Nephron (organoid): ENCODE measurements at regions not wholly inside any gene's neighbourhood (a gene's known extent, or its start where the extent isn't known, plus 50 kb on each side); places are given as distances from the start of the nearest gene placed in this dataset.

Experiments used
- H3K27ac Mint-ChIP-seq, 3 experiments: 2 replicates each; pipeline ENCODE4 v1.8.0; 2020; ENCODE audit warnings: mixed read lengths in 3 of 3, mild to moderate bottlenecking in 2 of 3, moderate library complexity in 1 of 3
- H3K27me3 Mint-ChIP-seq: 2 replicates; pipeline ENCODE4 v1.8.0; 2021; ENCODE audit warnings: low read depth, mild to moderate bottlenecking, moderate library complexity, mixed read lengths
- H3K36me3 Mint-ChIP-seq: 2 replicates; pipeline ENCODE4 v1.8.0; 2020; ENCODE audit warnings: low read depth, mixed read lengths
- H3K4me1 Mint-ChIP-seq: 2 replicates; pipeline ENCODE4 v1.8.0; 2020; ENCODE audit warnings: mixed read lengths
- H3K4me3 Mint-ChIP-seq, 3 experiments: 2 replicates each; pipeline ENCODE4 v1.8.0; 2020; ENCODE audit warnings: mild to moderate bottlenecking in 3 of 3, mixed read lengths in 3 of 3, moderate library complexity in 2 of 3
- H3K9me3 Mint-ChIP-seq: 2 replicates; pipeline ENCODE4 v1.8.0; 2020; ENCODE audit warnings: mixed read lengths
- TF ChIP-seq, protein P1 (sequence below), 3 experiments: fragments of 200-600 bp; sonication (generic); IDR thresholded peaks; one replicate each; pipeline ENCODE4 v1.5.0; 2021; ENCODE audit warnings: antibody characterized with exemption in 3 of 3; ENCODE audit not compliant: unreplicated experiment in 3 of 3

DNA sequence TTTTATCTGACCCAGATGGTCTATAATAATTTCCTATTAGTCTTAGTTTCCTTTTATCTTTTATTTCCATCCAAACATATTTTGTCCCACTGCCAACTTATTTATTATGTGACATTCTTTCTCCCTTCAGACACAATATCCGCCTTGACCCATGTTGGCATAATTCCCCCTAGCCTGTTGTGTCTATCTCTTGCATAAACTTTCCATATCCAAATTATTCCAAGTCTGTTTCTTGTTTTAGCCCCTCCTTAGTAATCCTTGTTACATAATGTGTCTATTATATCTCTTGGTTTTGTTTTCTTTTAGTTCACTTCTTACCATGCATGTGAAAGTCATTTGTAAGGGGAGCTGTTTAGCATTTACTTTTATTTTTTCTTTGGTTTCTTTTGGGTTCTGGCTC, 81.6 kb upstream of the CACHD1 start:
- TF ChIP-seq, protein P1, sequence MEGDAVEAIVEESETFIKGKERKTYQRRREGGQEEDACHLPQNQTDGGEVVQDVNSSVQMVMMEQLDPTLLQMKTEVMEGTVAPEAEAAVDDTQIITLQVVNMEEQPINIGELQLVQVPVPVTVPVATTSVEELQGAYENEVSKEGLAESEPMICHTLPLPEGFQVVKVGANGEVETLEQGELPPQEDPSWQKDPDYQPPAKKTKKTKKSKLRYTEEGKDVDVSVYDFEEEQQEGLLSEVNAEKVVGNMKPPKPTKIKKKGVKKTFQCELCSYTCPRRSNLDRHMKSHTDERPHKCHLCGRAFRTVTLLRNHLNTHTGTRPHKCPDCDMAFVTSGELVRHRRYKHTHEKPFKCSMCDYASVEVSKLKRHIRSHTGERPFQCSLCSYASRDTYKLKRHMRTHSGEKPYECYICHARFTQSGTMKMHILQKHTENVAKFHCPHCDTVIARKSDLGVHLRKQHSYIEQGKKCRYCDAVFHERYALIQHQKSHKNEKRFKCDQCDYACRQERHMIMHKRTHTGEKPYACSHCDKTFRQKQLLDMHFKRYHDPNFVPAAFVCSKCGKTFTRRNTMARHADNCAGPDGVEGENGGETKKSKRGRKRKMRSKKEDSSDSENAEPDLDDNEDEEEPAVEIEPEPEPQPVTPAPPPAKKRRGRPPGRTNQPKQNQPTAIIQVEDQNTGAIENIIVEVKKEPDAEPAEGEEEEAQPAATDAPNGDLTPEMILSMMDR (IDR thresholded peaks at IDR 0.05; ENCODE audit: unreplicated experiment in 3 of 3): no peak
- Mint-ChIP-seq H3K4me3 (no peak overlapping the region), H3K36me3 (peaks cover 11% of the 10 kb centered on the region), H3K27me3 (no peaks in the 10 kb centered on the region), H3K4me1 (peaks cover 13% of the 10 kb centered on the region), H3K9me3 (peaks cover 23% of the 10 kb centered on the region), H3K27ac (peak overlapping the region; percentile 2 to 57 (median 32))

DNA sequence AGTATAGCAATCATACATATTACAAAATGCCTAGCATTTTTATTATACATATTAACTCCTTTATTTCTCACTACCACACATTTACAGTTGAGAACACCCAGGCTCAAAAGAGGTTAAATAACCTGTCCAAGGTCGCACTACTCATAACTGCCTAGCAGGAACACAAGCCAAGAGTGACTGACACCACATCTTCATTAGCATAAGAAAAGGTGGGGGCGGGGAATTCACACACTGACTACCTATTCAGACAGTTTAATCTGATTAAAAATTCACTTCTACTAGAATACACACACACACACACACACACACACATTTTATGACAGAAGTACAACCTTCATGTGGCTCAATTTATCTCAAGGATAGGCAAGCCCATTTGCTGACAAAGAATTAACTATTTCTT, 77.8 kb upstream of the CACHD1 start:
- H3K27ac Mint-ChIP-seq: no peak overlapping the region
- no peaks in the 10 kb centered on the region for H3K36me3 Mint-ChIP-seq
- TF ChIP-seq, protein P1 (IDR thresholded peaks at IDR 0.05; ENCODE audit: unreplicated experiment in 3 of 3): no peak
- H3K9me3 Mint-ChIP-seq: peaks cover 5% of the 10 kb centered on the region
- H3K4me3 Mint-ChIP-seq: no peak overlapping the region
- H3K4me1 Mint-ChIP-seq: peaks cover 13% of the 10 kb centered on the region
- no peaks in the 10 kb centered on the region for H3K27me3 Mint-ChIP-seq

DNA sequence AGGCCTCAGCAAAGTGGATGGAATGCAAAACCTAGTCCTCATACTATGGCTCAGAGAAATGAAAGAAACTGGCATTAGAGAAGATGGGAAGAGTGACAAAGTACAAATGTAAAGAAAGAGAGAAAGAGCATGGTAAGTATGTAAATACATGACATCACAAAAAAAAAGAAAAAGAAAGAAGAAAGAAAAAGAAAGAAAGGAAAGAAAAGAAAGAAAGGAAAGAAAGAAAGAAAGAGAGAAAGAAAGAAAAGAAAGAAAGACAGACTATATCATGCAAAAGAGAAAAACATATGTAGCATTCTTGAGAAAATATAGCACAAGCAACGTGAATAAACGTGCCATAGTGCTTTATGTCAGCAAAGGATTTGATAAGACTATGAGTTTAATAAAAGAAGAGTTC, 76.1 kb upstream of the CACHD1 start:
- no peaks in the 10 kb centered on the region for H3K36me3 Mint-ChIP-seq
- no peaks in the 10 kb centered on the region for H3K4me1 Mint-ChIP-seq

DNA sequence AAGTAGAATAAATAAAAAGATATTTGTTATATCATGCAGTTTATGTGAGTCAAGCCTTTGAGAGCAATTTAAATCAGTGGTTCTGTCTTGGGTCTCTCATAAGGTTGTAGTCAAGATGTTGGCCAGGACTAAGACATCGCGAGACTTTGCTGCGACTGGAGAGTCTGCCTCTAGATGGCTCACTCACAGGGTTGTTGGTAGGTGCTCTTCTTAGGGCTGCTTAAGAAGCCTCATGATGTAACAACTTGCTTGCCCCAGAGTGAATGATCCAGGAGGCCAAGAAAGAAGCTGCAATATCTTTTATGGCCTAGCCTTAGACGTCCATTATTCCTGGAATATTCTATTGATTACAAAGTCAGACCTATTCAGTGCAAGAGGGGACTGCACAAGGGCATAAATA, 73.1 kb upstream of the CACHD1 start:
- H3K27me3 Mint-ChIP-seq: no peaks in the 10 kb centered on the region

More for the DNA sequence above, 76.1 kb upstream of the CACHD1 start:
- TF ChIP-seq, protein P1 (IDR thresholded peaks at IDR 0.05; ENCODE audit: unreplicated experiment in 3 of 3): no peak
- Mint-ChIP-seq H3K27me3 (no peaks in the 10 kb centered on the region), H3K4me3 (no peak overlapping the region), H3K27ac (no peak overlapping the region), H3K9me3 (peaks cover 5% of the 10 kb centered on the region)

DNA sequence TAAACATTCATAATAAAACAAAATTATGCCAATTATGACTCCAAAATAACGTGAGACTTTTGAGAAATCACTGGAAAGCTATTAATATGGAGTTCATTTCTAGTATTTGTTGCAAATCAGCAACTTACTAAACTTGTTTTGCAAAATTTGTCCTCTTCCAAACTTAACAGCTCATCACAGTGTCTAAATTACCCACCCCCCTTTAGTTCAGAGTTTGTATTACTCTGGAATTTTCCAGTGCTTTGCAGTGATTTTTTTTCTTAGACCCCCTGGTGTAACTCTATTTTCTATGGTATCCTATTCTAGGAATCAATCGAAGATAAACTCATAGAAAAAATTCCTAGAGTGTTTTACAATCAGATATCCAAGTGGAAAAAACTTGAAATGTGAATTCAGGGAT, 72.4 kb upstream of the CACHD1 start:
- H3K9me3 Mint-ChIP-seq: no peaks in the 10 kb centered on the region
- no peak overlapping the region for H3K27ac Mint-ChIP-seq
- H3K36me3 Mint-ChIP-seq: no peaks in the 10 kb centered on the region
- TF ChIP-seq, protein P1 (IDR thresholded peaks at IDR 0.05; ENCODE audit: unreplicated experiment in 3 of 3): no peak
- H3K27me3 Mint-ChIP-seq: no peaks in the 10 kb centered on the region
- no peak overlapping the region for H3K4me3 Mint-ChIP-seq
- no peaks in the 10 kb centered on the region for H3K4me1 Mint-ChIP-seq

More for the DNA sequence above, 73.1 kb upstream of the CACHD1 start:
- H3K4me1 Mint-ChIP-seq: no peaks in the 10 kb centered on the region
- no peaks in the 10 kb centered on the region for H3K9me3 Mint-ChIP-seq
- no peak overlapping the region for H3K27ac Mint-ChIP-seq
- H3K36me3 Mint-ChIP-seq: no peaks in the 10 kb centered on the region
- TF ChIP-seq, protein P1 (IDR thresholded peaks at IDR 0.05; ENCODE audit: unreplicated experiment in 3 of 3): no peak
- H3K4me3 Mint-ChIP-seq: no peak overlapping the region

DNA sequence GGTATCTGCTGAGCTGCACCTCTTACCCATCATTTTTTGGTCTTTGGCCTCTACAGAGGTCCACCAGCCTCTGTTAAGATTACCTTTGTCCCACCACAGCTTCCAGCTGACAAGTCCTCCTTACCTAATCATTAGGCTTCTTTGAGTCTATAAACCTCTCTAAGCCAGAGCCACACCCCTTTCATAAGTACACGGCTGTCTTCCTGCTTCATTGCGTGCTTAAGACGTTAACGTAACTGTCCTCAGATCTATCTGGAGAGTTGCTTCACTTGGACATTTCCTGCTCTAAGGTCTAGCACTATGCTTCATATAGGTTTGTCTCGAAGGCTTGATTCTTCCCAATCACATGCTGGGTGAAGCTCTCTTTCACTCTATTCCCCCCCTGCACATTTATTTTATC, 71.0 kb upstream of the CACHD1 start:
- no peaks in the 10 kb centered on the region for H3K9me3 Mint-ChIP-seq
- H3K27ac Mint-ChIP-seq: no peak overlapping the region
- H3K36me3 Mint-ChIP-seq: no peaks in the 10 kb centered on the region
- TF ChIP-seq, protein P1 (IDR thresholded peaks at IDR 0.05; ENCODE audit: unreplicated experiment in 3 of 3): no peak
- H3K4me3 Mint-ChIP-seq: no peak overlapping the region
- H3K4me1 Mint-ChIP-seq: no peaks in the 10 kb centered on the region
- no peaks in the 10 kb centered on the region for H3K27me3 Mint-ChIP-seq
